Myocyte (in vitro differentiated cells): ENCODE measurements at regions not wholly inside any gene's neighbourhood (a gene's known extent, or its start where the extent isn't known, plus 50 kb on each side); places are given as distances from the start of the nearest gene placed in this dataset.

Experiments
- DNase-seq: peaks from one replicate; pipeline ENCODE4 v3.0.0-alpha.2; 2012; ENCODE audit warnings: low read depth

- DNase-seq, result peak; percentile 9
Measured at GRCh38 chr13:20351281-20352022, 119.3 kb upstream of the GJB6 start.

- DNase-seq, result no peak
Measured at GRCh38 chr13:20350819-20351218, 118.7 kb upstream of the GJB6 start.

DNA sequence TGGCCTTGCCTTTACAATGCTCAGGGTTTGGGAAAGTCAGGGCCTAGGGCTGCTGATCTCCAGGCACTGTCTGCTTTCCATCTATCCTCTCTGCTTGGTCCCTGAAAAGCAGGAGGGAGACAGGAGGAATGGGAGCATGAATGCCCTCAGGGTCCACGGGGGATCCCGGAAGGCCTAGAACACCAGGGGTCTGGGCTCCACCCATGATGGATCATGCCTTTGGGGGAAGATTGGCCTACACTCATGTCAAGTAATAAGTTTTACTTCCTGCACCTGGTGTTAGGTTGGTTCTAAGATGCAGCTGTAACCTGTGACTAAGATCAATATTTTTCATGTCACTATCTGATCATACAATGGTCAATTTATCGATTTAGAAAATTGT lies 118.3 kb upstream of the GJB6 start:
- no peak for DNase-seq

GRCh38 chr13:20349564-20350381 lies 117.7 kb upstream of the GJB6 start:
- DNase-seq, result no peak

GRCh38 chr13:20348645-20349408 lies 116.7 kb upstream of the GJB6 start:
- no peak for DNase-seq

DNA sequence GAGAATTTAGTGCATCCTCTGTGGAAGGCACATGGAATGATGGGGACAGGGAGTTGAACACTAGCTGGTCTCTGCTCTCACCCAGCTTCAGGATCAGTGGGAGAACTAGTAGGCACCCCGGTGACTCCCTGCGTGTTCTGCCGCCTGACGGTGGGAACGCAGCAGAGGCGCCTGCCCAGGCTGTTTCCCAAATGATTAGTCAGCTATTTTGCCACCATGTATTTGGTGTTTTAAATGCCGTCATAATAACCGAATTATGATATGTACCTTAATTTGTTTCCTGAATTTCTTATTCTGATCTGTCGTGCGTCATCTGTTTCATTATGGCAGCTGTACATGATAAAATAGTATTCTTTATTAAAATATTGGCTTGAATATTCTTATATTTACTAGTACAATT lies 115.9 kb upstream of the GJB6 start:
- DNase-seq, result no peak

- DNase-seq, result no peak
Measured at GRCh38 chr13:20344836-20345490, 112.8 kb upstream of the GJB6 start.

- DNase-seq, result peak; percentile 50
Measured at GRCh38 chr13:20342311-20342710, 110.2 kb upstream of the GJB6 start.

DNA sequence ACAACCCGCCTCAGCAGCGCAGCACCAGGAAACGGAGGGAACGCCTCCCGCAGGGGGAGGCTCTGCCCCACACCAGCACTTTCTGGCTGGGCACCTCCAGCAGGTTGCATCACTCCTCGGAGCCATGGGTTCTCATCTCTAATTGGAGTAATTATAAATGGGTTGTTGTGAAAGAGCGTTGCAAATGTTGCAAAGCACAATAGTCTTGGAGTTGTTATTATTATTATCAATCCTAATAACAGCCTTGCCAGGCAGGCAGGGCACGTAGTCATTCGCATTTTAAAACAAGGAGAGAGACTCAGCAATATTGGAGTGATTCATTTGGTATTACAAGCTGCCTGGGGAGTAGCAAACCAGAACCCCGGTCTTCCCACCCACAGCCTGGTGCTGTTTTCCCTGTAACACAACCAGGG lies 108.6 kb upstream of the GJB6 start:
- no peak for DNase-seq

- no peak for DNase-seq
Measured at GRCh38 chr13:20340136-20340758, 108.1 kb upstream of the GJB6 start.

- DNase-seq, result no peak
Measured at GRCh38 chr13:20337884-20338551, 105.9 kb upstream of the GJB6 start.

DNA sequence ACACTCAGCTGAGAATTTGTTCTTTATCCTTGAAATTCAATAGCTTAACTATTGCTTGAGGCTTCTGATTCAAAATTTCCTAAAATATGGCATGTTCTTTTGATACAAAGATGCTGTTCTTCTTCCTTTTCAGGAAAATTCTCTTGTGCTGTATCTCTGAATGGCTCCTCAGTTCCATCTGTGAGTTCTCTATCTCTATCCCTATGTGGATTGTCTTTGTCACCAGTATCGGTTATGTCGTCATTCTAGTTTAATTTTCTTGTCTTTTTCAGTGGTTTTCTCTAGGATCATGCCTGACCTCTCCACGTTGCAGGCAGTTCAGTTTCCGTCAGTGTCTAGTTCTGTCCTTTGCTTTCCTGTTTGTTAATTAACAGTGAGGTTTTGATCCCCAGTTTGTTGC lies 104.6 kb upstream of the GJB6 start:
- no peak for DNase-seq

- no peak for DNase-seq
Measured at GRCh38 chr13:20334309-20334708, 102.2 kb upstream of the GJB6 start.

- DNase-seq, result peak; percentile 42
Measured at GRCh38 chr13:20332361-20333096, 100.4 kb upstream of the GJB6 start.

- DNase-seq, result no peak
Measured at GRCh38 chr13:20331949-20332348, 99.8 kb upstream of the GJB6 start.

- no peak for DNase-seq
Measured at GRCh38 chr13:20331419-20331818, 99.3 kb upstream of the GJB6 start.

GRCh38 chr13:20326809-20327208 lies 94.7 kb upstream of the GJB6 start:
- DNase-seq, result no peak

GRCh38 chr13:20326276-20326675 lies 94.2 kb upstream of the GJB6 start:
- DNase-seq, result no peak

DNA sequence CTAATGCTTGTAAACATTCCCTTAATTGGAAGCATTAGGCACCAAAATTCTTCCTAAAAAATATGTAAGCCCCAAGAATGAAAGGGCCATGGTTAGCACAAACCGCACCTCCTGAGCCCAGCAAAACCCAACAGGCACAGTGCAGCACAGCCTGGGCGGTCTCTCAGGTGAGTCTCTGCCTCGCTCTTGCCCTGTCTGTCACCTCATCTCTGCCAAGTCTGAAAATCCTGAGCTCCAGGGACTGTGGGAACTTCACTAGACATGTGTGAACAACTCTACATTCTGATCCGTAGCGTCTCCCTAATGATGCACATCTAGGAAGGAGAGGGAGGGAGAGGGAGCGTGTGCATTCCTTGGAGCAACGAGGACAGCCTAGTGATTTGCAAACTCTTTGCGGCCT lies 88.8 kb upstream of the GJB6 start:
- no peak for DNase-seq

DNA sequence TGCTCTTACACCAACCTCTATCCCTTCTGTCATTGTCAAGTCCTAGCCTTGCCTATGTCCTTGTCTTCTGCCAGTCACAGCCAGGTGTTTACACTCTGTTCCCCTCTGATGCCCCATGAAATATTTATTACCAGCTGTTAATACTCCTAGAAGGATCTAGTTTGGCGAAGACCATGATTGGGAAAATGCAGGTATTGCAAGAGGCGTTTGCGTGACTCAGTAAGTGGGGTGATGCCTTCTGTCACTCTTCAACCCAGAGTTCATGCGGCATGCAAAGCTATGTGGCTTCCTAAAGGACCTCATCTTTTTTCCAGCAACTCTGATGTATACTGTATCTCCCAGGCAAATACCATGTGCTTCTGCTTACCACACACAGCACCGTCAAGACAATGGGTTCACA lies 81.8 kb upstream of the GJB6 start:
- no peak for DNase-seq
